Neutrophil (primary cell): ENCODE measurements at regions not wholly inside any gene's neighbourhood (a gene's known extent, or its start where the extent isn't known, plus 50 kb on each side); places are given as distances from the start of the nearest gene placed in this dataset.

ENCODE experiments used
- H3K27ac ChIP-seq: fragments of 200-600 bp; sonication (generic); 2 replicates; pipeline ENCODE4 v1.5.1; 2016; ENCODE audit warnings: mild to moderate bottlenecking, moderate library complexity
- H3K27me3 ChIP-seq: fragments of 200-600 bp; sonication (generic); 2 replicates; pipeline ENCODE4 v1.6.0; 2016; ENCODE audit warnings: mild to moderate bottlenecking
- H3K36me3 ChIP-seq: fragments of 200-600 bp; sonication (generic); 2 replicates; pipeline ENCODE4 v1.5.1; 2017
- H3K4me1 ChIP-seq, 2 experiments: fragments of 200-600 bp in 1 of 2; sonication (generic) in 1 of 2; 1 replicate in 1 of 2; 2 replicates in 1 of 2; pipeline versions ENCODE4 v1.5.1 to v1.6.1; 2013 to 2016; ENCODE audit warnings: low read depth in 1 of 2, low read length in 1 of 2, mild to moderate bottlenecking in 1 of 2, moderate library complexity in 1 of 2; ENCODE audit not compliant: control insufficient read depth in 1 of 2, insufficient read depth in 1 of 2
- H3K4me3 ChIP-seq, 2 experiments: fragments of 200-600 bp in 1 of 2; sonication (generic) in 1 of 2; 1 replicate in 1 of 2; 2 replicates in 1 of 2; pipeline ENCODE4 v1.5.1; 2013 to 2016; ENCODE audit warnings: low read depth in 1 of 2, low read length in 1 of 2, mild to moderate bottlenecking in 1 of 2, moderate library complexity in 1 of 2
- H3K9me3 ChIP-seq: fragments of 200-600 bp; sonication (generic); 2 replicates; pipeline ENCODE4 v1.5.1; 2016
- TF ChIP-seq, protein P1 (sequence below): fragments of 200-600 bp; sonication (generic); IDR thresholded peaks from 2 replicates; pipeline ENCODE4 v1.5.1; 2016; ENCODE audit warnings: antibody characterized with exemption

DNA sequence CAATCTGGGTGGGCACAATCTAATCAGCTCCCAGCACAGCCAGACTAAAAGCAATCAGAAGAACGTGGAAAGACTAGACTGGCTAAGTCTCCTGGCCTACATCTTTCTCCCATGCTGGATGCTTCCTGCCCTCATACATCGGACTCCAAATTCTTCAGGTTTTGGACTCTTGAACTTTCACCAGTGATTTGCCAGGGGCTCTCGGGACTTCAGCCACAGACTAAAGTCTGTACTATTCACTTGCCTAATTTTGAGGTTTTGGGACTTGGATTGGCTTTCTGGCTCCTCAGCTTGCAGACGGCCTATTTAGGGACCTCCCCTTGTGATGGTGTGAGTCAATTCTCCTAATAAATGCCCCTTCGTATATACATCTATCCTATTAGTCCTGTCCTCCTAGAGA, 66.6 kb upstream of the SOX21 start:
- no peak overlapping the region for H3K4me3 ChIP-seq
- H3K27me3 ChIP-seq, result no peaks in the 10 kb centered on the region
- H3K36me3 ChIP-seq, result no peaks in the 10 kb centered on the region
- TF ChIP-seq, protein P1, sequence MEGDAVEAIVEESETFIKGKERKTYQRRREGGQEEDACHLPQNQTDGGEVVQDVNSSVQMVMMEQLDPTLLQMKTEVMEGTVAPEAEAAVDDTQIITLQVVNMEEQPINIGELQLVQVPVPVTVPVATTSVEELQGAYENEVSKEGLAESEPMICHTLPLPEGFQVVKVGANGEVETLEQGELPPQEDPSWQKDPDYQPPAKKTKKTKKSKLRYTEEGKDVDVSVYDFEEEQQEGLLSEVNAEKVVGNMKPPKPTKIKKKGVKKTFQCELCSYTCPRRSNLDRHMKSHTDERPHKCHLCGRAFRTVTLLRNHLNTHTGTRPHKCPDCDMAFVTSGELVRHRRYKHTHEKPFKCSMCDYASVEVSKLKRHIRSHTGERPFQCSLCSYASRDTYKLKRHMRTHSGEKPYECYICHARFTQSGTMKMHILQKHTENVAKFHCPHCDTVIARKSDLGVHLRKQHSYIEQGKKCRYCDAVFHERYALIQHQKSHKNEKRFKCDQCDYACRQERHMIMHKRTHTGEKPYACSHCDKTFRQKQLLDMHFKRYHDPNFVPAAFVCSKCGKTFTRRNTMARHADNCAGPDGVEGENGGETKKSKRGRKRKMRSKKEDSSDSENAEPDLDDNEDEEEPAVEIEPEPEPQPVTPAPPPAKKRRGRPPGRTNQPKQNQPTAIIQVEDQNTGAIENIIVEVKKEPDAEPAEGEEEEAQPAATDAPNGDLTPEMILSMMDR, result no peak
- no peaks in the 10 kb centered on the region for H3K4me1 ChIP-seq
- H3K27ac ChIP-seq, result no peak overlapping the region
- no peaks in the 10 kb centered on the region for H3K9me3 ChIP-seq

- TF ChIP-seq, protein P1, result no peak
- Histone ChIP-seq H3K27ac (no peak overlapping the region), H3K4me1 (no peaks in the 10 kb centered on the region), H3K4me3 (no peak overlapping the region), H3K27me3 (no peaks in the 10 kb centered on the region), H3K36me3 (no peaks in the 10 kb centered on the region), H3K9me3 (no peaks in the 10 kb centered on the region)
Observed at GRCh38 chr13:94778585-94778984, 66.2 kb upstream of the SOX21 start.

DNA sequence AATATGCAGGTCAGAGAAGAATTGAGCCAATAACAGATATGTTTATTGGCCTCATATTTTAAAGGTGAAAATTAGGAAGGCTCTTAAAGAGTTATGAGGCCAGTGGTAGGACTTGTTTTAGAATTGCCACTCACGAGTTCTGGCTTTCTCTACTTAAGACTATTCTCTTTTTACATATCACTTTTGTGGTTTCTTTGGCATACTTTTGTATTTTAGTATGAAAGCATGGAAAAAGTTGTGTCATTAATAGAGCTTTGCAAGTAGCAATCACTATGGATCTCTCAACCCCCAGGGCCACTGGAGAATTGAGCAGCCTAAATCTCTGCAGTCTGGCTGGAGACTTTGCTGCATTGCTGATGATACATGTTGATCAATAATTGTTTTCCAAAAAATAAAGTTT, 64.6 kb upstream of the SOX21 start:
- no peaks in the 10 kb centered on the region for H3K4me1 ChIP-seq
- no peaks in the 10 kb centered on the region for H3K27me3 ChIP-seq
- no peaks in the 10 kb centered on the region for H3K36me3 ChIP-seq
- TF ChIP-seq, protein P1, result no peak
- H3K4me3 ChIP-seq, result no peak overlapping the region
- H3K27ac ChIP-seq, result no peak overlapping the region
- no peaks in the 10 kb centered on the region for H3K9me3 ChIP-seq

- no peak overlapping the region for H3K27ac ChIP-seq
- no peaks in the 10 kb centered on the region for H3K36me3 ChIP-seq
- no peaks in the 10 kb centered on the region for H3K4me1 ChIP-seq
- no peaks in the 10 kb centered on the region for H3K27me3 ChIP-seq
- TF ChIP-seq, protein P1, result no peak
- H3K4me3 ChIP-seq, result no peak overlapping the region
- H3K9me3 ChIP-seq, result no peaks in the 10 kb centered on the region
Observed at GRCh38 chr13:94776300-94776699, 64.0 kb upstream of the SOX21 start.

DNA sequence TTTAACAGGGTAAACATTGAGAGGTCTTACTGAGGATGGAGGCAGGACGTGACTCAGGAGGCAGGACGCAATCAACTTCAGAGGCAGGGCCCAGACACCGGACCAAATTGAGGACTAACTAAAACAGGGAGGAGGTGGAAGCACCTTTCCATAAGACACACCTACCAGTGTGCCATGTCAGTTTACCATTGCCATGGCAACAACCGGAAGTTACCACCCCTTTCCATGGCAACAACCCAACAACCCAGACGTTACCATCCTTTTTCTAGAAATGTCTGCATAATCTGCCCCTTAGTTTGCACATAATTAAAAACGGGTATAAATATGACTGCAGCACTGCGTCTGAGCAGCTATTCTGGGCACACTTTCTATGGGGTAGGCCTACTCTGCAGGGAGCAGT, 53.5 kb upstream of the SOX21 start:
- H3K36me3 ChIP-seq, result no peaks in the 10 kb centered on the region
- no peak overlapping the region for H3K4me3 ChIP-seq
- no peak overlapping the region for H3K27ac ChIP-seq
- no peaks in the 10 kb centered on the region for H3K9me3 ChIP-seq
- H3K4me1 ChIP-seq, result no peaks in the 10 kb centered on the region
- H3K27me3 ChIP-seq, result no peaks in the 10 kb centered on the region
- TF ChIP-seq, protein P1, result no peak
